Spleen (tissue), 7 donors: ENCODE measurements at regions not wholly inside any gene's neighbourhood (a gene's known extent, or its start where the extent isn't known, plus 50 kb on each side); places are given as distances from the start of the nearest gene placed in this dataset.

ENCODE experiments used
- POLR2A ChIP-seq, 3 donors: fragments of 450-650 bp; IDR thresholded peaks; one replicate each; pipeline ENCODE4 v1.5.1; 2017; ENCODE audit warnings: antibody characterized with exemption in 3 of 3, mild to moderate bottlenecking in 1 of 3
- TF ChIP-seq, protein P1 (sequence below), 11 experiments: fragments of 200-600 bp in 7 of 11; fragments of 450-650 bp in 4 of 11; sonication (generic) in 4 of 11; IDR thresholded peaks in 8 of 11; conservative IDR thresholded peaks in 3 of 11; 1 replicate in 7 of 11; 2 replicates in 4 of 11; pipeline versions ENCODE4 v1.4.0 to v1.8.0; 2016 to 2021; ENCODE audit warnings: antibody characterized with exemption in 11 of 11, inconsistent platforms in 4 of 11, mild to moderate bottlenecking in 1 of 11
- donor health status: DM: no; HTN: no; CAD: no; lungs with moderate emphysema.
- donor health status: DM: no; HTN: no; CAD: no.
- donor health status: DM: no; HTN: no; CAD: no.

GRCh38 chr9:134585021-134585561 lies 56.5 kb upstream of the COL5A1 start:
- no peak for TF ChIP-seq POLR2A (IDR thresholded peaks at IDR 0.05)
- TF ChIP-seq, protein P1, sequence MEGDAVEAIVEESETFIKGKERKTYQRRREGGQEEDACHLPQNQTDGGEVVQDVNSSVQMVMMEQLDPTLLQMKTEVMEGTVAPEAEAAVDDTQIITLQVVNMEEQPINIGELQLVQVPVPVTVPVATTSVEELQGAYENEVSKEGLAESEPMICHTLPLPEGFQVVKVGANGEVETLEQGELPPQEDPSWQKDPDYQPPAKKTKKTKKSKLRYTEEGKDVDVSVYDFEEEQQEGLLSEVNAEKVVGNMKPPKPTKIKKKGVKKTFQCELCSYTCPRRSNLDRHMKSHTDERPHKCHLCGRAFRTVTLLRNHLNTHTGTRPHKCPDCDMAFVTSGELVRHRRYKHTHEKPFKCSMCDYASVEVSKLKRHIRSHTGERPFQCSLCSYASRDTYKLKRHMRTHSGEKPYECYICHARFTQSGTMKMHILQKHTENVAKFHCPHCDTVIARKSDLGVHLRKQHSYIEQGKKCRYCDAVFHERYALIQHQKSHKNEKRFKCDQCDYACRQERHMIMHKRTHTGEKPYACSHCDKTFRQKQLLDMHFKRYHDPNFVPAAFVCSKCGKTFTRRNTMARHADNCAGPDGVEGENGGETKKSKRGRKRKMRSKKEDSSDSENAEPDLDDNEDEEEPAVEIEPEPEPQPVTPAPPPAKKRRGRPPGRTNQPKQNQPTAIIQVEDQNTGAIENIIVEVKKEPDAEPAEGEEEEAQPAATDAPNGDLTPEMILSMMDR (IDR thresholded peaks at IDR 0.05 in 8 of 11, conservative IDR thresholded peaks at IDR 0.05 in 3 of 11), result no peak
